Esophagus muscularis mucosa (tissue), 4 donors: ENCODE measurements at regions not wholly inside any gene's neighbourhood (a gene's known extent, or its start where the extent isn't known, plus 50 kb on each side); places are given as distances from the start of the nearest gene placed in this dataset.

Experiments used
- DNase-seq: peaks from one replicate; pipeline ENCODE4 v3.0.0-alpha.2; 2017; ENCODE audit errors: extremely low spot score
- H3K27ac ChIP-seq, 4 donors: fragments of 200-600 bp; sonication (generic); replicated peaks in 1 of 4; 1 replicate in 3 of 4; 2 replicates in 1 of 4; pipeline ENCODE4 v1.5.1; 2016 to 2019; ENCODE audit warnings: mild to moderate bottlenecking in 1 of 4
- H3K27me3 ChIP-seq, 4 donors: fragments of 200-600 bp; sonication (generic); one replicate each; pipeline versions ENCODE4 v1.5.1 to v1.6.0; 2016 to 2019
- H3K36me3 ChIP-seq, 4 donors: fragments of 200-600 bp; sonication (generic); one replicate each; pipeline ENCODE4 v1.5.1; 2016 to 2019
- H3K4me1 ChIP-seq, 4 donors: fragments of 200-600 bp; sonication (generic); one replicate each; pipeline ENCODE4 v1.5.1; 2016 to 2019
- H3K4me3 ChIP-seq, 4 donors: fragments of 200-600 bp; sonication (generic); 1 replicate in 2 of 4; 2 replicates in 2 of 4; pipeline ENCODE4 v1.5.1; 2016 to 2019; ENCODE audit warnings: mild to moderate bottlenecking in 4 of 4, moderate library complexity in 1 of 4
- H3K9me3 ChIP-seq, 4 donors: fragments of 200-600 bp; sonication (generic); 1 replicate in 3 of 4; 2 replicates in 1 of 4; pipeline ENCODE4 v1.5.1; 2016 to 2019
- EP300 ChIP-seq: sonication (generic); formaldehyde crosslinking; IDR thresholded peaks from one replicate; pipeline ENCODE4 v1.6.1; 2017; ENCODE audit warnings: antibody characterized with exemption
- POLR2A ChIP-seq: fragments of 450-650 bp; IDR thresholded peaks from one replicate; pipeline ENCODE4 v1.6.1; 2017; ENCODE audit warnings: antibody characterized with exemption, moderate library complexity, mild to moderate bottlenecking, low read depth
- POLR2AphosphoS5 ChIP-seq, 2 donors: sonication (generic); formaldehyde crosslinking; IDR thresholded peaks; one replicate each; pipeline ENCODE4 v1.6.1; 2017; ENCODE audit warnings: antibody characterized with exemption in 2 of 2
- WGBS: methylation state at CpG from one replicate; pipeline ENCODE4 v1.1.5; 2018; 5-methylcytosine and 5-hydroxymethylcytosine counted together
- intact Hi-C: fragments of 100-400 bp; cut with DNase I; formaldehyde crosslinking; loops from one replicate; pipeline ENCODE4 v1.15.1; 2023
- TF ChIP-seq, protein P1 (sequence below), 3 experiments: fragments of 200-600 bp in 2 of 3; fragments of 450-650 bp in 1 of 3; sonication (generic) in 2 of 3; IDR thresholded peaks; one replicate each; pipeline ENCODE4 v1.5.1; 2017 to 2019; ENCODE audit warnings: antibody characterized with exemption in 3 of 3, mild to moderate bottlenecking in 2 of 3, moderate library complexity in 1 of 3

- intact Hi-C loops, result no loop called here
- Histone ChIP-seq H3K36me3 (no peaks in the 10 kb centered on the region), H3K27ac (no peak overlapping the region)
Measured at GRCh38 chr11:110828086-110828485, 115.8 kb upstream of the ARHGAP20 start.

DNA sequence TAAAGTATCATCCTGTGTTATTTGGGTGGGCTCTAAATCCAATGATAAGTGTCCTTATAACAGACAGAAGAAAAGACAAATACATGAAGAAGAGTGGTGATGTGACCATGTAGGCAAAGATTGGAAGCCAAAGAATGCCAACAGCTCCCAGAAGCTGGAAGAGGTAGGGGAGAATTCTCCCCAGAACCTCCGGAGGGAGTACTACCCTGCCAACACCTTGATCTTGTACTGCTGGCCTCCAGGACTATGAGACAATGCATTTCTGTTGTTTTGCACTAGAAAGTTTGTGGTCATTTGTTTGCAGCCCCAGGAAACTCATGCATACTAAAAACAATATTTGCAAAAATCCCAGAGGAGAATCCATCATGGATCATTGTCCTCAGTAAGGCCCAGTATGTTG, 115.0 kb upstream of the ARHGAP20 start:
- intact Hi-C loops, result no loop called here
- Histone ChIP-seq H3K9me3 (no peaks in the 10 kb centered on the region), H3K4me3 (no peak overlapping the region), H3K27ac (no peak overlapping the region), H3K27me3 (no peaks in the 10 kb centered on the region), H3K4me1 (peaks cover 0 to 25% (median 19%) of the 10 kb centered on the region in 4 donors), H3K36me3 (no peaks in the 10 kb centered on the region)
- 81% methylated on average over 1 of the region's 1 CpG for WGBS
- TF ChIP-seq EP300, result no peak
- no peak for TF ChIP-seq POLR2A
- TF ChIP-seq, protein P1, sequence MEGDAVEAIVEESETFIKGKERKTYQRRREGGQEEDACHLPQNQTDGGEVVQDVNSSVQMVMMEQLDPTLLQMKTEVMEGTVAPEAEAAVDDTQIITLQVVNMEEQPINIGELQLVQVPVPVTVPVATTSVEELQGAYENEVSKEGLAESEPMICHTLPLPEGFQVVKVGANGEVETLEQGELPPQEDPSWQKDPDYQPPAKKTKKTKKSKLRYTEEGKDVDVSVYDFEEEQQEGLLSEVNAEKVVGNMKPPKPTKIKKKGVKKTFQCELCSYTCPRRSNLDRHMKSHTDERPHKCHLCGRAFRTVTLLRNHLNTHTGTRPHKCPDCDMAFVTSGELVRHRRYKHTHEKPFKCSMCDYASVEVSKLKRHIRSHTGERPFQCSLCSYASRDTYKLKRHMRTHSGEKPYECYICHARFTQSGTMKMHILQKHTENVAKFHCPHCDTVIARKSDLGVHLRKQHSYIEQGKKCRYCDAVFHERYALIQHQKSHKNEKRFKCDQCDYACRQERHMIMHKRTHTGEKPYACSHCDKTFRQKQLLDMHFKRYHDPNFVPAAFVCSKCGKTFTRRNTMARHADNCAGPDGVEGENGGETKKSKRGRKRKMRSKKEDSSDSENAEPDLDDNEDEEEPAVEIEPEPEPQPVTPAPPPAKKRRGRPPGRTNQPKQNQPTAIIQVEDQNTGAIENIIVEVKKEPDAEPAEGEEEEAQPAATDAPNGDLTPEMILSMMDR (IDR thresholded peaks at IDR 0.05), result no peak
- TF ChIP-seq POLR2AphosphoS5 (IDR thresholded peaks at IDR 0.05), result no peak
- no peak for DNase-seq

More at GRCh38 chr11:110828086-110828485, 115.8 kb upstream of the ARHGAP20 start:
- 50% methylated on average over 1 of the region's 1 CpG for WGBS
- Histone ChIP-seq H3K4me1 (peaks cover 0 to 29% (median 19%) of the 10 kb centered on the region in 4 donors), H3K4me3 (no peak overlapping the region), H3K27me3 (no peaks in the 10 kb centered on the region), H3K9me3 (no peaks in the 10 kb centered on the region)
- TF ChIP-seq, protein P1 (IDR thresholded peaks at IDR 0.05), result no peak
- no peak for TF ChIP-seq POLR2AphosphoS5 (IDR thresholded peaks at IDR 0.05)
- no peak for TF ChIP-seq EP300
- TF ChIP-seq POLR2A, result no peak
- no peak for DNase-seq

- no peaks in the 10 kb centered on the region for H3K27me3 ChIP-seq
- intact Hi-C loops, result no loop called here
- H3K4me1 ChIP-seq, result peaks cover 0 to 7% (median 0%) of the 10 kb centered on the region in 4 donors
- H3K36me3 ChIP-seq, result no peaks in the 10 kb centered on the region
- H3K4me3 ChIP-seq, result no peak overlapping the region
- WGBS, result 95% methylated on average over 3 of the region's 3 CpGs
- no peak for TF ChIP-seq EP300
- TF ChIP-seq POLR2AphosphoS5 (IDR thresholded peaks at IDR 0.05), result no peak
- no peak for TF ChIP-seq POLR2A
- TF ChIP-seq, protein P1 (IDR thresholded peaks at IDR 0.05), result no peak
- no peak for DNase-seq
- H3K9me3 ChIP-seq, result no peaks in the 10 kb centered on the region
- no peak overlapping the region for H3K27ac ChIP-seq
Measured at GRCh38 chr11:110824912-110825620, 112.8 kb upstream of the ARHGAP20 start.

DNA sequence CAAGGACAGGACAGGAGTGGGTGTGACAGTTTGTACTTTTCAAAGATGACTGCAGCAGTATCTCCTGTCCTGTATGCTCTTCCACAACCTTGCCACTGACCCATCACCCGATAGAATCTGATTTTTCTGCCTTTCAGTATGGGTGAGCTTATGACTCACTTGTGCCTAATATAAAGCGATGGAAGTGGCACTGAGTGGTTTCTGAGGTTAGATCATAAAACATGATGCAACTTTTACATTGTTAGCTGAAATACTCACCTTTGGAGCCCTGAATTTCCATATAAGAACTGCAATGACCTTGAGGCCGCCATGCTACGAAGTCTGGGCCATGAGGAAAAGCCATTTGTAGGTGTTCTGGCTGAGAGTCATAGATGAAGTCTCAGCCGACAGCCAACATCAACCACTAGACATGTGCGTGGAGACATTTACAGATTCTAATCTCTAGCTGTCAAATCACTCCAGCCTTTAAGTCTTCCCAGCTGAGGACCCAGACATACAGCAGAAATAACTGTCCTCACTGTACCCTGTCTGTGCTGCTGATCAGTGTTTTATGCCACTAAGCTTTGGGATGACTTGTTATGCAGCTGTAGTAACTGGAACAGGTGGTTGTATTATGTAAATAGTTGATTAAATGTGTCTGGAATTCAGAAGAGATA, 105.9 kb upstream of the ARHGAP20 start:
- Histone ChIP-seq H3K4me1 (peaks cover 0 to 12% (median 8%) of the 10 kb centered on the region in 4 donors), H3K9me3 (peaks cover 0 to 4% (median 0%) of the 10 kb centered on the region in 4 donors), H3K36me3 (no peaks in the 10 kb centered on the region), H3K27me3 (no peaks in the 10 kb centered on the region), H3K27ac (no peak overlapping the region), H3K4me3 (no peak overlapping the region)
- 76% methylated on average over 4 of the region's 6 CpGs for WGBS
- TF ChIP-seq POLR2A, result no peak
- TF ChIP-seq POLR2AphosphoS5 (IDR thresholded peaks at IDR 0.05), result no peak
- TF ChIP-seq, protein P1 (IDR thresholded peaks at IDR 0.05), result no peak
- TF ChIP-seq EP300, result no peak
- peak; percentile 75 for DNase-seq
- intact Hi-C loops, result no loop called here
